HepG2 (cell line): ENCODE measurements at regions not wholly inside any gene's neighbourhood (a gene's known extent, or its start where the extent isn't known, plus 50 kb on each side); places are given as distances from the start of the nearest gene placed in this dataset.

Source experiments
- ATAC-seq: fragments of 200-7000 bp; cut with Tn5 transposase; 3 replicates; pipeline ENCODE4 v1.9.1; 2020; ENCODE audit warnings: mild to moderate bottlenecking, moderate library complexity
- BruUV-seq: library from RNA; stranded (reverse); fragments of 400-500 nt; replicated peaks from 2 replicates; lab custom pipeline; 2021; lab: Mats Ljungman, UMichigan
- CTCF ChIA-PET: fragments of 300-600 bp; formaldehyde crosslinking; extraction: SDS; loops from one replicate; lab custom pipeline; 2021; ENCODE audit warnings: low total read pairs, inconsistent platforms, low intra/inter-chr PET ratio; lab: Yijun Ruan, JAX
- POLR2A ChIA-PET: fragments of 350-600 bp; sonication (Branson Sonifier 250); formaldehyde crosslinking; loops from one replicate; lab custom pipeline; 2020; ENCODE audit warnings: antibody characterized with exemption, inconsistent platforms; lab: Yijun Ruan, JAX
- DNase-seq: peaks from one replicate; pipeline ENCODE4 v3.0.0-alpha.2; 2015; ENCODE audit warnings: low spot score
- FAIRE-seq: peaks from 3 replicates; lab custom pipeline; 2011; peaks lifted over from hg19 to GRCh38; lab: Jason Lieb, UNC
- H2AFZ ChIP-seq: one replicate; pipeline ENCODE4 v1.6.1; 2011; ENCODE audit warnings: low read length, inconsistent platforms
- H3K27ac ChIP-seq: fragments of 300-600 bp; 3 replicates; pipeline ENCODE4 v1.8.0; 2011; ENCODE audit warnings: mixed run types, mild to moderate bottlenecking, mixed read lengths, low read length, inconsistent platforms; ENCODE audit not compliant: insufficient read depth; ENCODE audit errors: extremely low read length
- H3K27me3 ChIP-seq, 2 experiments: fragments of 200-600 bp in 1 of 2; 2 replicates in 1 of 2; 3 replicates in 1 of 2; pipeline versions ENCODE4 v1.6.0 to v1.8.0; 2011; ENCODE audit warnings: low read length in 2 of 2, mild to moderate bottlenecking in 2 of 2, moderate library complexity in 2 of 2, inconsistent platforms in 1 of 2; ENCODE audit not compliant: insufficient read depth in 2 of 2, control insufficient read depth in 1 of 2
- H3K36me3 ChIP-seq, 2 experiments: fragments of 200-600 bp in 1 of 2; replicated peaks in 1 of 2; 2 replicates in 1 of 2; 3 replicates in 1 of 2; pipeline versions ENCODE4 v1.5.1 to v1.8.0; 2011; ENCODE audit warnings: low read length in 2 of 2, inconsistent platforms in 1 of 2; ENCODE audit not compliant: insufficient read depth in 2 of 2, control insufficient read depth in 1 of 2
- H3K4me1 ChIP-seq: 2 replicates; pipeline ENCODE4 v1.5.1; 2012; ENCODE audit warnings: low read length, inconsistent platforms; ENCODE audit not compliant: insufficient read depth
- H3K4me2 ChIP-seq: 2 replicates; pipeline ENCODE4 v1.6.0; 2011; ENCODE audit warnings: low read depth, low read length, inconsistent platforms
- H3K4me3 ChIP-seq, 3 experiments: fragments of 200-600 bp in 1 of 3; sonication (generic), shearing (Covaris generic) in 1 of 3; replicated peaks in 1 of 3; 2 replicates each; pipeline ENCODE4 v1.5.1; 2011 to 2016; ENCODE audit warnings: low read length in 3 of 3, inconsistent platforms in 2 of 3, low read depth in 2 of 3, mild to moderate bottlenecking in 2 of 3, control low read depth in 1 of 3, mixed read lengths in 1 of 3; ENCODE audit not compliant: insufficient read depth in 1 of 3
- H3K79me2 ChIP-seq: one replicate; pipeline ENCODE4 v1.6.1; 2011; ENCODE audit warnings: low read length, inconsistent platforms; ENCODE audit not compliant: insufficient read depth
- H3K9ac ChIP-seq: 2 replicates; pipeline ENCODE4 v1.6.0; 2011; ENCODE audit warnings: mild to moderate bottlenecking, low read depth, low read length, inconsistent platforms; ENCODE audit not compliant: insufficient read depth
- H3K9me3 ChIP-seq: 2 replicates; pipeline ENCODE4 v1.5.1; 2012; ENCODE audit warnings: mild to moderate bottlenecking, low read length
- H4K20me1 ChIP-seq: 2 replicates; pipeline ENCODE4 v1.6.0; 2011; ENCODE audit warnings: inconsistent platforms, mild to moderate bottlenecking, low read length, moderate library complexity; ENCODE audit not compliant: insufficient read depth
- ADNP ChIP-seq: sonication (generic); formaldehyde crosslinking; IDR thresholded peaks from 2 replicates; pipeline ENCODE4 v1.4.0; 2020; ENCODE audit warnings: missing genetic modification reagents
- DZIP1 ChIP-seq: sonication (generic); formaldehyde crosslinking; IDR thresholded peaks from 2 replicates; pipeline ENCODE4 v1.5.0; 2020; ENCODE audit warnings: mild to moderate bottlenecking, missing genetic modification reagents
- KMT2A ChIP-seq: sonication (generic); formaldehyde crosslinking; IDR thresholded peaks from 2 replicates; pipeline ENCODE4 v1.4.0; 2020; ENCODE audit warnings: missing genetic modification reagents
- MTF1 ChIP-seq: sonication (generic); formaldehyde crosslinking; IDR thresholded peaks from 2 replicates; pipeline ENCODE4 v1.5.0; 2020; ENCODE audit warnings: missing genetic modification reagents
- NFKB2 ChIP-seq: sonication (generic); formaldehyde crosslinking; IDR thresholded peaks from 2 replicates; pipeline ENCODE4 v1.4.0; 2020; ENCODE audit warnings: missing genetic modification reagents, borderline replicate concordance
- PBX2 ChIP-seq: IDR thresholded peaks from 2 replicates; pipeline ENCODE4 v1.6.1; 2016; ENCODE audit warnings: control low read depth
- PRPF4 ChIP-seq: fragments of 200-400 bp; formaldehyde crosslinking; IDR thresholded peaks from 2 replicates; pipeline ENCODE4 v1.6.1; 2016; ENCODE audit warnings: low read length, low read depth; ENCODE audit not compliant: poor library complexity, severe bottlenecking
- RBM22 ChIP-seq: fragments of 200-400 bp; formaldehyde crosslinking; optimal IDR thresholded peaks from 2 replicates; pipeline ENCODE3; 2017; ENCODE audit warnings: mild to moderate bottlenecking, low read length, moderate library complexity
- SPEN ChIP-seq: sonication (generic); formaldehyde crosslinking; IDR thresholded peaks from 2 replicates; pipeline ENCODE4 v1.5.1; 2020; ENCODE audit warnings: low read depth, mild to moderate bottlenecking, missing genetic modification reagents
- TBX3 ChIP-seq: fragments of 450-650 bp; IDR thresholded peaks from 2 replicates; pipeline ENCODE4 v1.6.1; 2017; ENCODE audit warnings: antibody characterized with exemption, mild to moderate bottlenecking, inconsistent platforms, borderline replicate concordance
- TEAD2 ChIP-seq: sonication (generic); formaldehyde crosslinking; IDR thresholded peaks from 2 replicates; pipeline ENCODE4 v1.9.0; 2021; ENCODE audit warnings: missing genetic modification reagents
- ZNF232 ChIP-seq: sonication (generic); formaldehyde crosslinking; IDR thresholded peaks from 2 replicates; pipeline ENCODE4 v1.4.0; 2020; ENCODE audit warnings: missing genetic modification reagents, borderline replicate concordance
- ZNF383 ChIP-seq: sonication (generic); formaldehyde crosslinking; IDR thresholded peaks from 2 replicates; pipeline ENCODE4 v1.4.0; 2020; ENCODE audit warnings: missing genetic modification reagents, mild to moderate bottlenecking, borderline replicate concordance
- ZNF431 ChIP-seq: sonication (generic); formaldehyde crosslinking; IDR thresholded peaks from 2 replicates; pipeline ENCODE4 v1.9.0; 2022; ENCODE audit warnings: missing genetic modification reagents, low read depth, mild to moderate bottlenecking, borderline replicate concordance
- ZNF570 ChIP-seq: sonication (generic); formaldehyde crosslinking; IDR thresholded peaks from 2 replicates; pipeline ENCODE4 v1.4.0; 2020; ENCODE audit warnings: mild to moderate bottlenecking, missing genetic modification reagents, borderline replicate concordance
- ZSCAN21 ChIP-seq: sonication (generic); formaldehyde crosslinking; IDR thresholded peaks from 2 replicates; pipeline ENCODE4 v1.8.0; 2022; ENCODE audit warnings: mild to moderate bottlenecking, missing genetic modification reagents, moderate library complexity, borderline replicate concordance
- WGBS: methylation state at CpG from one replicate; pipeline ENCODE4 v1.1.6; 2017; ENCODE audit warnings: low lambda C conversion rate; 5-methylcytosine and 5-hydroxymethylcytosine counted together
- in situ Hi-C: cut with HindIII; loops from 2 replicates; pipeline ENCODE4 v1.10.0; 2017; ENCODE audit warnings: low pct_unique_long_range_greater_than_20kb; ENCODE audit not compliant: extremely low pct_ligation_motif_present
- intact Hi-C: fragments of 100-400 bp; cut with micrococcal nuclease; formaldehyde crosslinking; loops from one replicate; pipeline ENCODE4 v1.10.0; 2022; ENCODE audit not compliant: unreplicated experiment

- no peak overlapping the region for H2AFZ ChIP-seq
- CTCF ChIA-PET, result no interaction called here
- DNase-seq (no peak), ATAC-seq (no peak), FAIRE-seq (no peak)
- in situ Hi-C loops, result no loop called here
- POLR2A ChIA-PET, result no interaction called here
- no peaks in the 10 kb centered on the region for H3K79me2 ChIP-seq
- H3K9me3 ChIP-seq, result no peaks in the 10 kb centered on the region
- H3K4me2 ChIP-seq, result no peak overlapping the region
- no peaks in the 10 kb centered on the region for H3K4me1 ChIP-seq
- no TSS peak for BruUV-seq
- no peaks in the 10 kb centered on the region for H4K20me1 ChIP-seq
- TF ChIP-seq KMT2A (CRISPR knock-in tag) (no peak), ZNF232 (CRISPR knock-in tag) (no peak), PRPF4 (no peak), MTF1 (no peak), DZIP1 (CRISPR knock-in tag) (no peak), ZNF383 (no peak), SPEN (CRISPR knock-in tag) (no peak)
- no peak overlapping the region for H3K4me3 ChIP-seq
- no peak overlapping the region for H3K9ac ChIP-seq
- intact Hi-C loops, result no loop called here
- H3K36me3 ChIP-seq, result no peaks in the 10 kb centered on the region
- no peak overlapping the region for H3K27ac ChIP-seq
- H3K27me3 ChIP-seq, result no peaks in the 10 kb centered on the region
Observed at GRCh38 chr5:30928956-30929355, 264.5 kb upstream of the CDH6 start.

- no peak for FAIRE-seq
- TF ChIP-seq RBM22 (no peak), PBX2 (CRISPR knock-in tag) (no peak), NFKB2 (no peak), ZSCAN21 (CRISPR knock-in tag) (no peak), TEAD2 (CRISPR knock-in tag) (no peak), TBX3 (no peak), ZNF570 (CRISPR knock-in tag) (no peak), ADNP (no peak), ZNF431 (no peak)
Observed at GRCh38 chr5:30926218-30926617, 267.3 kb upstream of the CDH6 start.

More at GRCh38 chr5:30926218-30926617, 267.3 kb upstream of the CDH6 start:
- no peak overlapping the region for H3K9ac ChIP-seq
- ChIA-PET POLR2A (no interaction called here), CTCF (no interaction called here)
- intact Hi-C loops, result no loop called here
- H2AFZ ChIP-seq, result no peak overlapping the region
- ATAC-seq (no peak), DNase-seq (no peak)
- H3K4me1 ChIP-seq, result no peaks in the 10 kb centered on the region
- BruUV-seq, result no TSS peak
- no peaks in the 10 kb centered on the region for H3K9me3 ChIP-seq
- no peaks in the 10 kb centered on the region for H3K36me3 ChIP-seq
- H3K4me3 ChIP-seq, result no peak overlapping the region
- H3K27ac ChIP-seq, result no peak overlapping the region
- no peaks in the 10 kb centered on the region for H3K27me3 ChIP-seq
- H4K20me1 ChIP-seq, result no peaks in the 10 kb centered on the region
- 26% methylated on average over 3 of the region's 3 CpGs for WGBS
- no peaks in the 10 kb centered on the region for H3K79me2 ChIP-seq
- in situ Hi-C loops, result no loop called here
- H3K4me2 ChIP-seq, result no peak overlapping the region
